ENCODE measurements at regions not wholly inside any gene's neighbourhood (a gene's known extent, or its start where the extent isn't known, plus 50 kb on each side); places are given as distances from the start of the nearest gene placed in this dataset.
"Not testable (repeated sequence)": the region's sequence is repeated elsewhere in the genome, so short reads cannot be mapped to it uniquely, and the experiment has no call there.

GRCh38 chr2:131646669-131647297, 119.1 kb downstream of the CCDC74A start:
- H3K9me3 ChIP-seq (ENCODE audit: control insufficient read depth in 2 of 3, low read length in 3 of 3), result no peaks in the 10 kb centered on the region
- no peaks in the 10 kb centered on the region for H3K36me3 Mint-ChIP-seq
- H3K4me3 Mint-ChIP-seq, result no peak overlapping the region
- no peak for DNase-seq
- no peak overlapping the region for H3K4me3 ChIP-seq (ENCODE audit: low read length)
- peaks cover 35 to 68% (median 48%) of the 10 kb centered on the region in 5 donors for H3K27me3 Mint-ChIP-seq
- intact Hi-C loops (cut with micrococcal nuclease), result no loop called here
- no peaks in the 10 kb centered on the region for H3K4me1 Mint-ChIP-seq
- no peaks in the 10 kb centered on the region for H3K27me3 ChIP-seq (ENCODE audit: control insufficient read depth in 2 of 2, insufficient read depth in 2 of 2, low read length in 2 of 2)
- no peaks in the 10 kb centered on the region for H3K36me3 ChIP-seq (ENCODE audit: control insufficient read depth in 2 of 3, insufficient read depth in 3 of 3, low read length in 3 of 3)
- no peak for ATAC-seq
- H3K9me3 Mint-ChIP-seq, result peaks cover 0 to 3% (median 0%) of the 10 kb centered on the region in 11 donors
- no peak overlapping the region for H3K27ac Mint-ChIP-seq
- no peak overlapping the region for H3K27ac ChIP-seq (ENCODE audit: low read depth, low read length)
- ChIA-PET POLR2A (no interaction called here), CTCF (no interaction called here)
- H3K4me1 ChIP-seq (ENCODE audit: control insufficient read depth in 2 of 2, insufficient read depth in 2 of 2, low read length in 2 of 2), result no peaks in the 10 kb centered on the region

DNA sequence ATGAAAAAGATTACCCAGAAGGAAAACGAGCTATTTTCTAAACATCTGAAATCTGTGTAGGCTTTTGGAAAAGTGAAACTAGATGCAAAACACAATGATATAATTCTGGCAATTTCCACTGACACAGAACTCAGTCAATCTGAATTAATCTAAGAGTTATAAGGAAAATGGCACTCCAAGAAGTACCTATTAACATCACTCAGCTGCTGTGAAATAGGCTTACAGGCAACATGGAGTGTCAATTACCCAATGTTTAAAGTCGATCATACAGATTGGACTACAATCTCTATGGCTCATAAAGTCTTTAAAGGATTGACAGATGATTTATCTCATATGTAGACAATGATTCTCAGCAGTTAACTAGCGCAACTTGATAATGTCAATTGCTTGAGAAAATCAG, 120.9 kb downstream of the CCDC74A start:
- CTCF ChIA-PET; H3K9me3 Mint-ChIP-seq; intact Hi-C loops (cut with micrococcal nuclease): not testable (repeated sequence)

DNA sequence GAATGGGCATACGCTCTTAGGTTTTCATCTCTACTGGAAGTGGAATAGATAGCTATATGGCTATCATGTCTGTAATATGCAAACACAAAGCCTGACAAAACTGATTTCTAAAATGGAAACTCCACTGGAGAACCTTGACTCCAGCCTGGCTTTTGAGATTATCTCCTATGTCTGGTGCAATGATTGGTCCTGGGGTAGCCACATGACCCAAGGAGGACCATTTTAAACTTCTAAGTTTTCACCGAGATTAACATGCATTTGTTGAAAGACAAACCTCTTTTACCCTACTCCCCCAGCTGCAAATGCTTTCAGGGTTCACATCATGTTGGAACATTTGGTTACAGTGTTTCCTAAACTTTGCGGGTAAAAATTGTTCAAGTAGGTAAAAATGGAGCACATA, 124.6 kb downstream of the CCDC74A start:
- ATAC-seq; POLR2A ChIA-PET; H3K9me3 ChIP-seq (ENCODE audit: control insufficient read depth in 2 of 3, low read length in 3 of 3); H3K27ac Mint-ChIP-seq; H3K4me3 Mint-ChIP-seq; H3K4me1 ChIP-seq (ENCODE audit: control insufficient read depth in 2 of 2, insufficient read depth in 2 of 2, low read length in 2 of 2); CTCF ChIA-PET; DNase-seq; H3K36me3 Mint-ChIP-seq; intact Hi-C loops (cut with micrococcal nuclease); H3K36me3 ChIP-seq (ENCODE audit: control insufficient read depth in 2 of 3, insufficient read depth in 3 of 3, low read length in 3 of 3); H3K27ac ChIP-seq (ENCODE audit: low read depth, low read length); H3K4me1 Mint-ChIP-seq; H3K27me3 ChIP-seq (ENCODE audit: control insufficient read depth in 2 of 2, insufficient read depth in 2 of 2, low read length in 2 of 2); H3K4me3 ChIP-seq (ENCODE audit: low read length); H3K9me3 Mint-ChIP-seq: not testable (repeated sequence)
- peaks cover 28 to 57% (median 40%) of the 10 kb centered on the region in 5 donors for H3K27me3 Mint-ChIP-seq

More for the DNA sequence above, 120.9 kb downstream of the CCDC74A start:
- H3K36me3 ChIP-seq (ENCODE audit: control insufficient read depth in 2 of 3, insufficient read depth in 3 of 3, low read length in 3 of 3); H3K4me1 Mint-ChIP-seq; H3K4me3 ChIP-seq (ENCODE audit: low read length); H3K27me3 ChIP-seq (ENCODE audit: control insufficient read depth in 2 of 2, insufficient read depth in 2 of 2, low read length in 2 of 2); DNase-seq; POLR2A ChIA-PET; H3K4me3 Mint-ChIP-seq; H3K36me3 Mint-ChIP-seq; H3K4me1 ChIP-seq (ENCODE audit: control insufficient read depth in 2 of 2, insufficient read depth in 2 of 2, low read length in 2 of 2); H3K9me3 ChIP-seq (ENCODE audit: control insufficient read depth in 2 of 3, low read length in 3 of 3); H3K27ac ChIP-seq (ENCODE audit: low read depth, low read length); ATAC-seq; H3K27ac Mint-ChIP-seq: not testable (repeated sequence)
- peaks cover 35 to 75% (median 54%) of the 10 kb centered on the region in 5 donors for H3K27me3 Mint-ChIP-seq

DNA sequence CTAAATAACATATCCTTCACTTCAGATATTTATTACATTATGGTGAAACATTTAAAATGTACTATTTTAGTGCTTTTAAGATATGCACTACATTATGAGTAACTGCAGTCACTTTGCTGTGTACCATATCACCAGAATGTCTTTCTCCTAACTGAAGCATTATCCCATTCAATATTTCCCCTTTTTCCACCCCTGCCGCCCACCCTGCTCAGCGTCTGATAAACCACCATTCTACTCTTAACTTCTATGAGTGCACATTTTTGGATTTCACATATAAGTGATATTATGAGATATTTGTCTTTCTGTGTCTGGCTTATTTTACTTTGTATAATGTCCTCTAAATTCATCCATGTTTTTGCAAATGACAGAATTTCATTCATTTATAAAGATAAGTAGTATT, 126.4 kb downstream of the CCDC74A start:
- H3K4me3 Mint-ChIP-seq; H3K36me3 Mint-ChIP-seq; H3K4me3 ChIP-seq (ENCODE audit: low read length); POLR2A ChIA-PET; ATAC-seq; intact Hi-C loops (cut with micrococcal nuclease); H3K4me1 Mint-ChIP-seq; H3K36me3 ChIP-seq (ENCODE audit: control insufficient read depth in 2 of 3, insufficient read depth in 3 of 3, low read length in 3 of 3); H3K9me3 Mint-ChIP-seq; H3K27ac Mint-ChIP-seq; H3K4me1 ChIP-seq (ENCODE audit: control insufficient read depth in 2 of 2, insufficient read depth in 2 of 2, low read length in 2 of 2); CTCF ChIA-PET; H3K27me3 ChIP-seq (ENCODE audit: control insufficient read depth in 2 of 2, insufficient read depth in 2 of 2, low read length in 2 of 2); H3K9me3 ChIP-seq (ENCODE audit: control insufficient read depth in 2 of 3, low read length in 3 of 3); H3K27ac ChIP-seq (ENCODE audit: low read depth, low read length); DNase-seq: not testable (repeated sequence)
- peaks cover 14 to 44% (median 30%) of the 10 kb centered on the region in 5 donors for H3K27me3 Mint-ChIP-seq

GRCh38 chr2:131656816-131657633, 129.3 kb downstream of the CCDC74A start:
- H3K27ac Mint-ChIP-seq, result no peak overlapping the region
- Histone ChIP-seq H3K27ac (ENCODE audit: low read depth, low read length) (no peak overlapping the region), H3K4me1 (ENCODE audit: control insufficient read depth in 2 of 2, insufficient read depth in 2 of 2, low read length in 2 of 2) (no peaks in the 10 kb centered on the region), H3K9me3 (ENCODE audit: control insufficient read depth in 2 of 3, low read length in 3 of 3) (no peaks in the 10 kb centered on the region), H3K36me3 (ENCODE audit: control insufficient read depth in 2 of 3, insufficient read depth in 3 of 3, low read length in 3 of 3) (no peaks in the 10 kb centered on the region), H3K4me3 (ENCODE audit: low read length) (no peak overlapping the region), H3K27me3 (ENCODE audit: control insufficient read depth in 2 of 2, insufficient read depth in 2 of 2, low read length in 2 of 2) (no peaks in the 10 kb centered on the region)
- POLR2A ChIA-PET, result no interaction called here
- intact Hi-C loops (cut with micrococcal nuclease), result no loop called here
- no peaks in the 10 kb centered on the region for H3K4me1 Mint-ChIP-seq
- no peaks in the 10 kb centered on the region for H3K36me3 Mint-ChIP-seq
- H3K4me3 Mint-ChIP-seq, result no peak overlapping the region
- DNase-seq, result no peak
- ATAC-seq, result no peak
- peaks cover 18 to 40% (median 33%) of the 10 kb centered on the region in 5 donors for H3K27me3 Mint-ChIP-seq
- no peaks in the 10 kb centered on the region for H3K9me3 Mint-ChIP-seq
- CTCF ChIA-PET, result no interaction called here

- POLR2A ChIA-PET, result no interaction called here
- no peak overlapping the region for H3K27ac Mint-ChIP-seq
- no peak for ATAC-seq
These were observed 130.4 kb downstream of the CCDC74A start for GRCh38 chr2:131657895-131658768.

More at GRCh38 chr2:131657895-131658768, 130.4 kb downstream of the CCDC74A start:
- Histone ChIP-seq H3K27me3 (ENCODE audit: control insufficient read depth in 2 of 2, insufficient read depth in 2 of 2, low read length in 2 of 2) (no peaks in the 10 kb centered on the region), H3K4me1 (ENCODE audit: control insufficient read depth in 2 of 2, insufficient read depth in 2 of 2, low read length in 2 of 2) (no peaks in the 10 kb centered on the region), H3K9me3 (ENCODE audit: control insufficient read depth in 2 of 3, low read length in 3 of 3) (no peaks in the 10 kb centered on the region), H3K27ac (ENCODE audit: low read depth, low read length) (no peak overlapping the region), H3K36me3 (ENCODE audit: control insufficient read depth in 2 of 3, insufficient read depth in 3 of 3, low read length in 3 of 3) (no peaks in the 10 kb centered on the region), H3K4me3 (ENCODE audit: low read length) (no peak overlapping the region)
- intact Hi-C loops (cut with micrococcal nuclease), result no loop called here
- CTCF ChIA-PET, result no interaction called here
- H3K4me1 Mint-ChIP-seq, result no peaks in the 10 kb centered on the region
- H3K27me3 Mint-ChIP-seq, result peaks cover 15 to 49% (median 37%) of the 10 kb centered on the region in 5 donors
- no peak overlapping the region for H3K4me3 Mint-ChIP-seq
- no peaks in the 10 kb centered on the region for H3K36me3 Mint-ChIP-seq
- DNase-seq, result no peak
- H3K9me3 Mint-ChIP-seq, result no peaks in the 10 kb centered on the region

All from naive thymus-derived CD4-positive, alpha-beta T cell (primary cell).